DND-41 (cell line): ENCODE measurements at regions not wholly inside any gene's neighbourhood (a gene's known extent, or its start where the extent isn't known, plus 50 kb on each side); places are given as distances from the start of the nearest gene placed in this dataset.
"Not testable (repeated sequence)": the region's sequence is repeated elsewhere in the genome, so short reads cannot be mapped to it uniquely, and the experiment has no call there.

ENCODE experiments used
- ATAC-seq: fragments of 200-7000 bp; cut with Tn5 transposase; 3 replicates; pipeline ENCODE4 v1.9.1; 2021; ENCODE audit warnings: low read depth; ENCODE audit not compliant: insufficient read depth
- DNase-seq: peaks from one replicate; pipeline ENCODE4 v3.0.0-alpha.2; 2020
- H2AFZ ChIP-seq: 2 replicates; pipeline ENCODE4 v1.6.0; 2012; ENCODE audit warnings: low read depth, low read length
- H3K27ac ChIP-seq: 2 replicates; pipeline ENCODE4 v1.5.1; 2012; ENCODE audit warnings: low read length, inconsistent platforms
- H3K27me3 ChIP-seq: fragments of 200-600 bp; sonication (generic); 2 replicates; pipeline ENCODE4 v1.6.0; 2012; ENCODE audit warnings: low read length, mild to moderate bottlenecking, inconsistent platforms; ENCODE audit not compliant: insufficient read depth, poor library complexity
- H3K36me3 ChIP-seq: 2 replicates; pipeline ENCODE4 v1.5.1; 2012; ENCODE audit warnings: low read length, inconsistent platforms; ENCODE audit not compliant: insufficient read depth
- H3K4me1 ChIP-seq: 2 replicates; pipeline ENCODE4 v1.5.1; 2012; ENCODE audit warnings: mild to moderate bottlenecking, low read length; ENCODE audit not compliant: insufficient read depth
- H3K4me2 ChIP-seq: 2 replicates; pipeline ENCODE4 v1.6.0; 2012; ENCODE audit warnings: mild to moderate bottlenecking, moderate library complexity, low read length, inconsistent platforms; ENCODE audit not compliant: insufficient read depth
- H3K4me3 ChIP-seq, 2 experiments: fragments of 200-600 bp in 1 of 2; shearing (Covaris generic) in 1 of 2; 2 replicates each; pipeline ENCODE4 v1.5.1; 2012 to 2016; ENCODE audit warnings: inconsistent platforms in 2 of 2, low read length in 2 of 2, mild to moderate bottlenecking in 2 of 2, low read depth in 1 of 2, moderate library complexity in 1 of 2
- H3K79me2 ChIP-seq: 2 replicates; pipeline ENCODE4 v1.6.0; 2012; ENCODE audit warnings: low read length, inconsistent platforms; ENCODE audit not compliant: insufficient read depth
- H3K9ac ChIP-seq: 2 replicates; pipeline ENCODE4 v1.6.0; 2012; ENCODE audit warnings: low read depth, mild to moderate bottlenecking, inconsistent platforms, low read length, moderate library complexity
- H3K9me3 ChIP-seq: 2 replicates; pipeline ENCODE4 v1.5.1; 2012; ENCODE audit warnings: low read length, moderate library complexity, mild to moderate bottlenecking, inconsistent platforms; ENCODE audit not compliant: insufficient read depth, severe bottlenecking
- H4K20me1 ChIP-seq: 2 replicates; pipeline ENCODE4 v1.6.0; 2012; ENCODE audit warnings: low read length; ENCODE audit not compliant: insufficient read depth
- EZH2 ChIP-seq: IDR thresholded peaks from 3 replicates; pipeline ENCODE4 v1.6.1; 2012; ENCODE audit warnings: borderline replicate concordance, low read depth, mild to moderate bottlenecking, moderate library complexity, low read length, inconsistent platforms; ENCODE audit not compliant: severe bottlenecking
- TF ChIP-seq, protein P1 (sequence below): IDR thresholded peaks from 2 replicates; pipeline ENCODE4 v1.5.1; 2012; ENCODE audit warnings: borderline replicate concordance, low read length, moderate library complexity, mild to moderate bottlenecking; ENCODE audit not compliant: poor library complexity, severe bottlenecking; ENCODE audit errors: extremely low read depth

GRCh38 chr2:31696068-31696467 is 115.3 kb upstream of the SRD5A2 start:
- no peak for ATAC-seq
- Histone ChIP-seq H3K79me2 (no peaks in the 10 kb centered on the region), H3K9ac (no peak overlapping the region), H3K27me3 (no peaks in the 10 kb centered on the region), H2AFZ (no peak overlapping the region), H3K4me3 (no peak overlapping the region), H3K9me3 (peaks cover 52% of the 10 kb centered on the region), H3K4me1 (no peaks in the 10 kb centered on the region), H4K20me1 (no peaks in the 10 kb centered on the region), H3K4me2 (no peak overlapping the region), H3K36me3 (no peaks in the 10 kb centered on the region), H3K27ac (no peak overlapping the region)
- DNase-seq = no peak
- TF ChIP-seq EZH2 = no peak
- TF ChIP-seq, protein P1, sequence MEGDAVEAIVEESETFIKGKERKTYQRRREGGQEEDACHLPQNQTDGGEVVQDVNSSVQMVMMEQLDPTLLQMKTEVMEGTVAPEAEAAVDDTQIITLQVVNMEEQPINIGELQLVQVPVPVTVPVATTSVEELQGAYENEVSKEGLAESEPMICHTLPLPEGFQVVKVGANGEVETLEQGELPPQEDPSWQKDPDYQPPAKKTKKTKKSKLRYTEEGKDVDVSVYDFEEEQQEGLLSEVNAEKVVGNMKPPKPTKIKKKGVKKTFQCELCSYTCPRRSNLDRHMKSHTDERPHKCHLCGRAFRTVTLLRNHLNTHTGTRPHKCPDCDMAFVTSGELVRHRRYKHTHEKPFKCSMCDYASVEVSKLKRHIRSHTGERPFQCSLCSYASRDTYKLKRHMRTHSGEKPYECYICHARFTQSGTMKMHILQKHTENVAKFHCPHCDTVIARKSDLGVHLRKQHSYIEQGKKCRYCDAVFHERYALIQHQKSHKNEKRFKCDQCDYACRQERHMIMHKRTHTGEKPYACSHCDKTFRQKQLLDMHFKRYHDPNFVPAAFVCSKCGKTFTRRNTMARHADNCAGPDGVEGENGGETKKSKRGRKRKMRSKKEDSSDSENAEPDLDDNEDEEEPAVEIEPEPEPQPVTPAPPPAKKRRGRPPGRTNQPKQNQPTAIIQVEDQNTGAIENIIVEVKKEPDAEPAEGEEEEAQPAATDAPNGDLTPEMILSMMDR = no peak

GRCh38 chr2:31694444-31694843 is 113.7 kb upstream of the SRD5A2 start:
- Histone ChIP-seq H3K4me1 (no peaks in the 10 kb centered on the region), H4K20me1 (no peaks in the 10 kb centered on the region), H3K4me2 (no peak overlapping the region), H2AFZ (no peak overlapping the region), H3K36me3 (no peaks in the 10 kb centered on the region), H3K27ac (no peak overlapping the region), H3K4me3 (no peak overlapping the region), H3K79me2 (no peaks in the 10 kb centered on the region), H3K9ac (no peak overlapping the region), H3K9me3 (peaks cover 52% of the 10 kb centered on the region), H3K27me3 (no peaks in the 10 kb centered on the region)
- DNase-seq (no peak), ATAC-seq (no peak)
- TF ChIP-seq EZH2 = no peak
- TF ChIP-seq, protein P1 = peak; percentile 24

DNA sequence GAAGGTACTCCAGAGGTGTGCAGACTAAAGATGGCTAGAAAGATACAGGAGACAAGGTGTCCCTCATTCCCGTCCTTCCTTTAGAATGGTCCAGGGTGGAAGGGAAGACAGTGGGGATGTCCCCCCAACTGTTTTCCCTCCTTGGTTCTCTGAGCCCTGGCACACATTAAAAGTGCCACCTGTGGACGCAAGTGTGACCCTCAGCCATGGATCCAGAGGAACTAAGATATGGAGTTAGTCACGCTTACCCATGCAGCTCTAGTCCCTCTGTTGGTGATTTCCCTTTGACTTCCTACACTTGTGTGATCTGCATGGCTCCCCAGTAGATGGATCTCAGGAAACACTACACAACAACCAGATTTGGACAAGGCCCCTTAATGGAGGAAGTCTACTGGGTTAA is 113.1 kb upstream of the SRD5A2 start:
- Histone ChIP-seq H3K27ac (no peak overlapping the region), H3K9ac (no peak overlapping the region), H3K4me2 (no peak overlapping the region), H3K79me2 (no peaks in the 10 kb centered on the region), H3K9me3 (peaks cover 51% of the 10 kb centered on the region), H3K36me3 (no peaks in the 10 kb centered on the region), H3K4me1 (no peaks in the 10 kb centered on the region), H3K27me3 (no peaks in the 10 kb centered on the region), H4K20me1 (no peaks in the 10 kb centered on the region), H2AFZ (no peak overlapping the region), H3K4me3 (no peak overlapping the region)
- ATAC-seq = no peak
- TF ChIP-seq EZH2 = no peak
- TF ChIP-seq, protein P1 = no peak
- DNase-seq = peak; percentile 20

- ATAC-seq = no peak
- TF ChIP-seq EZH2 = no peak
- TF ChIP-seq, protein P1 = peak; percentile 70
- Histone ChIP-seq H3K9me3 (peaks cover 20% of the 10 kb centered on the region), H3K79me2 (no peaks in the 10 kb centered on the region), H3K27ac (no peak overlapping the region), H2AFZ (no peak overlapping the region), H4K20me1 (no peaks in the 10 kb centered on the region), H3K9ac (no peak overlapping the region), H3K4me3 (no peak overlapping the region), H3K4me1 (no peaks in the 10 kb centered on the region), H3K4me2 (no peak overlapping the region), H3K27me3 (no peaks in the 10 kb centered on the region), H3K36me3 (no peaks in the 10 kb centered on the region)
- no peak for DNase-seq
Observed at GRCh38 chr2:31688282-31688681, 107.5 kb upstream of the SRD5A2 start.

GRCh38 chr2:31683506-31683905 is 102.8 kb upstream of the SRD5A2 start:
- not testable (repeated sequence) for H3K36me3 ChIP-seq, H3K27me3 ChIP-seq, H3K27ac ChIP-seq, DNase-seq, H3K9ac ChIP-seq, H3K9me3 ChIP-seq, ATAC-seq, H3K79me2 ChIP-seq, H4K20me1 ChIP-seq, H3K4me3 ChIP-seq, H3K4me2 ChIP-seq, H3K4me1 ChIP-seq, H2AFZ ChIP-seq
